Muscle layer of colon (tissue), 2 donors: ENCODE measurements at regions not wholly inside any gene's neighbourhood (a gene's known extent, or its start where the extent isn't known, plus 50 kb on each side); places are given as distances from the start of the nearest gene placed in this dataset.

Source experiments
- H3K27ac ChIP-seq: one replicate; pipeline ENCODE4 v1.7.0; 2013; ENCODE audit warnings: low read depth, mild to moderate bottlenecking, low read length, moderate library complexity
- H3K27me3 ChIP-seq, 2 donors: one replicate each; pipeline ENCODE4 v1.7.0; 2013; ENCODE audit warnings: low read length in 2 of 2, mild to moderate bottlenecking in 2 of 2; ENCODE audit not compliant: insufficient read depth in 2 of 2, control insufficient read depth in 1 of 2
- H3K36me3 ChIP-seq: one replicate; pipeline ENCODE4 v1.7.0; 2013; ENCODE audit warnings: mild to moderate bottlenecking, low read length; ENCODE audit not compliant: insufficient read depth
- H3K4me1 ChIP-seq: one replicate; pipeline ENCODE4 v1.7.0; 2013; ENCODE audit warnings: mild to moderate bottlenecking, low read length; ENCODE audit not compliant: insufficient read depth
- H3K4me3 ChIP-seq, 2 donors: one replicate each; pipeline ENCODE4 v1.7.0; 2013; ENCODE audit warnings: low read length in 2 of 2, low read depth in 1 of 2, mild to moderate bottlenecking in 1 of 2, moderate library complexity in 1 of 2
- H3K9ac ChIP-seq: one replicate; pipeline ENCODE4 v1.7.0; 2013; ENCODE audit warnings: low read length
- H3K9me3 ChIP-seq: one replicate; pipeline ENCODE4 v1.7.0; 2013; ENCODE audit warnings: mild to moderate bottlenecking, low read length
- donor health status: abdominal sarcoma.
- donor health status: Adenocarcinoma of cecum.

- Histone ChIP-seq H3K4me1 (peaks cover 6% of the 10 kb centered on the region), H3K27me3 (no peaks in the 10 kb centered on the region), H3K9me3 (no peaks in the 10 kb centered on the region), H3K4me3 (no peak overlapping the region), H3K27ac (no peak overlapping the region), H3K9ac (no peak overlapping the region), H3K36me3 (no peaks in the 10 kb centered on the region)
Observed at GRCh38 chr1:68359045-68359444, 90.7 kb downstream of the RPE65 start.

GRCh38 chr1:68358439-68358838, 91.3 kb downstream of the RPE65 start:
- Histone ChIP-seq H3K27ac (no peak overlapping the region), H3K9me3 (no peaks in the 10 kb centered on the region), H3K36me3 (no peaks in the 10 kb centered on the region), H3K4me1 (peaks cover 6% of the 10 kb centered on the region), H3K4me3 (no peak overlapping the region), H3K27me3 (no peaks in the 10 kb centered on the region), H3K9ac (no peak overlapping the region)

- H3K9ac ChIP-seq: no peak overlapping the region
- no peaks in the 10 kb centered on the region for H3K27me3 ChIP-seq
- H3K27ac ChIP-seq: no peak overlapping the region
- H3K36me3 ChIP-seq: no peaks in the 10 kb centered on the region
- peaks cover 6% of the 10 kb centered on the region for H3K4me1 ChIP-seq
- no peak overlapping the region for H3K4me3 ChIP-seq
- no peaks in the 10 kb centered on the region for H3K9me3 ChIP-seq
Observed at GRCh38 chr1:68355614-68356013, 94.1 kb downstream of the RPE65 start.

- H3K9me3 ChIP-seq: no peaks in the 10 kb centered on the region
- H3K9ac ChIP-seq: no peak overlapping the region
- no peak overlapping the region for H3K4me3 ChIP-seq
- H3K27me3 ChIP-seq: no peaks in the 10 kb centered on the region
- no peaks in the 10 kb centered on the region for H3K36me3 ChIP-seq
- no peaks in the 10 kb centered on the region for H3K4me1 ChIP-seq
- H3K27ac ChIP-seq: no peak overlapping the region
Observed at GRCh38 chr1:68352202-68352601, 97.6 kb downstream of the RPE65 start.

- H3K9me3 ChIP-seq: no peaks in the 10 kb centered on the region
Observed at GRCh38 chr1:68347415-68347814, 102.3 kb downstream of the RPE65 start.

DNA sequence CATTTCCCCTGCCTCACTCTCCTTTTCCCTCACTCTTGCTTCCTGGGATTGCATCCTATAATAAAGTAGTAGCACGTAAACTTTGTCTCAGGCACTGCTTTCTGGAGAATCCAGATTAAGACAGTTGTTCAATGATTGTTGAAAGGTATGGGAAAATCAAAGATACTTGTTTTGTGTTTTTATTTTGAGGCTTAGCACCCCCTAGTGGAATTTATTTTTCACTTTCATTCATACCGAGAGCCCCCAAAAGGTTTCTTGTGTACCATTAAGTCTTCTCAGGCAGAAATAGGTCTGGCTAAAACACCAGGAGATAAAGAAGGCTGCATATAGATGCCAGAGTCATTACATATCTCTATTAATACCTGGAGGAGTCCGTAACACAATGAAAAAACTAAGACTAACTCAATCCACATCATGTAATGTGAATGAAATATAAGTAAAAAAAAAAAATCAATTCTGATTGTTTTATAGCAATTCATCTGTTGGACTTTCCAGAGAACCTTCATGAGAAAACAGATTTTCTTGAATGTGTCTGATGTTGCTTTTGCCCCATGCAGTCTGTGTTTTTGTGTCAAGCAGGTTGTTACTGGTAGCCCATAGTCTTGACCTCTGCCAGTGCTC, 103.5 kb downstream of the RPE65 start:
- Histone ChIP-seq H3K9ac (no peak overlapping the region), H3K9me3 (no peaks in the 10 kb centered on the region), H3K36me3 (no peaks in the 10 kb centered on the region), H3K27me3 (no peaks in the 10 kb centered on the region), H3K27ac (no peak overlapping the region), H3K4me3 (no peak overlapping the region), H3K4me1 (peaks cover 6% of the 10 kb centered on the region)

More at GRCh38 chr1:68347415-68347814, 102.3 kb downstream of the RPE65 start:
- no peaks in the 10 kb centered on the region for H3K27me3 ChIP-seq
- no peak overlapping the region for H3K9ac ChIP-seq
- H3K4me3 ChIP-seq: no peak overlapping the region
- H3K36me3 ChIP-seq: no peaks in the 10 kb centered on the region
- peaks cover 4% of the 10 kb centered on the region for H3K4me1 ChIP-seq
- H3K27ac ChIP-seq: no peak overlapping the region

DNA sequence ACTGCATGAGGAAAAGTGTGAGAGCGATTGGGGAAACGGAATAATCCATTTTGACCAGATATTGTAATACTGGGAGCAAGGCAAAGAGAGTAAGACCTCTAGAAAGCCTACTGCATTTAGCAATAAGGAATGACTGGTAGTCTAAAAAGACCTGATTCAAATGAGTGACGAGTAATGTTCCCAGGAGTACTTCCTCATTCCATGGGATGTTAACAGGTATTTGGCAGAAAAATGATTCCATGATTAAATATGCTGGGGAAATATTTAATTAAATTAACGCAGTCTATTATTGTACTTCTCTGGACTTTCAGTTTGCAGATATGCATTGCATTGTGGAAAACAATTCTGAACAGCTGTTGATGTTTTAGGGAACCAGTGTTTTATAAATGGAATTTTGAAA, 105.5 kb downstream of the RPE65 start:
- H3K27ac ChIP-seq: no peak overlapping the region
- H3K4me3 ChIP-seq: no peak overlapping the region
- no peaks in the 10 kb centered on the region for H3K27me3 ChIP-seq
- peaks cover 11% of the 10 kb centered on the region for H3K4me1 ChIP-seq
- no peak overlapping the region for H3K9ac ChIP-seq
- H3K36me3 ChIP-seq: no peaks in the 10 kb centered on the region
- no peaks in the 10 kb centered on the region for H3K9me3 ChIP-seq

- peaks cover 11% of the 10 kb centered on the region for H3K4me1 ChIP-seq
- no peak overlapping the region for H3K4me3 ChIP-seq
- H3K36me3 ChIP-seq: no peaks in the 10 kb centered on the region
- no peak overlapping the region for H3K9ac ChIP-seq
- no peaks in the 10 kb centered on the region for H3K27me3 ChIP-seq
- H3K27ac ChIP-seq: no peak overlapping the region
- no peaks in the 10 kb centered on the region for H3K9me3 ChIP-seq
Observed at GRCh38 chr1:68340951-68341350, 108.6 kb upstream of the WLS start.

GRCh38 chr1:68339505-68339904, 107.2 kb upstream of the WLS start:
- Histone ChIP-seq H3K27ac (no peak overlapping the region), H3K9ac (no peak overlapping the region)

DNA sequence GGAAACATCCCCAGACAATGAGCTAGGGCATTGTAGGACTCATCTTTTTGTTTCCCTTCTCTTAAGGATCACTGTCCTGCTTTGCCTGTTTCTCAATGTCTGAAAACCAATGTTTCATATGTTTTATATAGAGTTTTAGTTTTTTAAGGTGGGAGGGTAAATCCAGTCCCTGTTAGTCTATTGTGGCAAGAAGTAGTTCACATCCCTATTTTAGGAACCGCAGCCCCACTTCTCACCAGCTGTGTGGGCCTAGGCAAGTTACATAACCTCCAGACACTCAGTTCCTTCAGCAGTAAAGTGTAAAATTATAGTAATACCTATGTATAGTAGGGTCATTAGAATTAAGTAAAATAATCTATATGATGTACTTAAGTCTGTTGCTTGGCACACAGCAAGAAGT, 105.8 kb upstream of the WLS start:
- H3K4me1 ChIP-seq: peaks cover 11% of the 10 kb centered on the region
- H3K27me3 ChIP-seq: no peaks in the 10 kb centered on the region
- H3K36me3 ChIP-seq: no peaks in the 10 kb centered on the region
- H3K27ac ChIP-seq: no peak overlapping the region
- H3K9me3 ChIP-seq: no peaks in the 10 kb centered on the region
- H3K9ac ChIP-seq: no peak overlapping the region
- H3K4me3 ChIP-seq: no peak overlapping the region

More at GRCh38 chr1:68339505-68339904, 107.2 kb upstream of the WLS start:
- no peaks in the 10 kb centered on the region for H3K9me3 ChIP-seq
- H3K4me3 ChIP-seq: no peak overlapping the region
- no peaks in the 10 kb centered on the region for H3K27me3 ChIP-seq
- no peaks in the 10 kb centered on the region for H3K36me3 ChIP-seq
- peaks cover 11% of the 10 kb centered on the region for H3K4me1 ChIP-seq

- Histone ChIP-seq H3K4me3 (no peak overlapping the region), H3K27me3 (no peaks in the 10 kb centered on the region), H3K27ac (no peak overlapping the region), H3K9ac (no peak overlapping the region), H3K9me3 (no peaks in the 10 kb centered on the region), H3K4me1 (peaks cover 8% of the 10 kb centered on the region), H3K36me3 (no peaks in the 10 kb centered on the region)
Observed at GRCh38 chr1:68332041-68332440, 99.7 kb upstream of the WLS start.

GRCh38 chr1:68331117-68331865, 99.0 kb upstream of the WLS start:
- Histone ChIP-seq H3K27ac (no peak overlapping the region), H3K4me3 (no peak overlapping the region), H3K36me3 (no peaks in the 10 kb centered on the region), H3K4me1 (peaks cover 14% of the 10 kb centered on the region), H3K9me3 (no peaks in the 10 kb centered on the region), H3K27me3 (no peaks in the 10 kb centered on the region), H3K9ac (no peak overlapping the region)
